ENCODE measurements at regions not wholly inside any gene's neighbourhood (a gene's known extent, or its start where the extent isn't known, plus 50 kb on each side); places are given as distances from the start of the nearest gene placed in this dataset.
A peak's percentile ranks its signal among the peaks of the same experiment; 100 is the strongest.

DNA sequence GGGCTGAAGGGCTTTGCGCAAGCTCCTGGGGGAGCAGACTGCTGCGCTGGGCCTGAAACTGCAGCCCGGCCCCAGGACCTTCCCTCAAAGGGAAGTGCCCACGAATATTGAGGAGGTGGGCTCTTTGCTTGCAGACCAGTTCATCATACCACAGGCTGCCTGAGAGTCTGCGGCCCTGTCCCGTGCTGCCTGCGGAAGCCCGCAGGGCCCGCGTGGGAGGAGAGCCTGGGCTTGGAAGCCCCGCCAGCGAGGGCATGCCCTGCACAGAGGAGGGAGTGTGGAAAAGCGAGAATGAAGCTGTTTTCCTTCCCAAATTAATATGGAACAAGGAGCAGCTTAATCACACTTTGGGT lies 83.6 kb upstream of the MKI67 start:
- H3K27me3 Mint-ChIP-seq = no peaks in the 10 kb centered on the region
- POLR2A ChIA-PET = no interaction called here
- peaks cover 8% of the 10 kb centered on the region for H3K4me1 Mint-ChIP-seq
- CTCF ChIA-PET = interaction anchor here (0.5 to 4.1 kb wide), 6 partner anchors 9 to 1848 kb away, joined by 3 to 30 read pairs (median 6); no protein-coding TSS in a partner anchor
- ATAC-seq (peak; percentile 4), DNase-seq (no peak)
- no peak overlapping the region for H3K27ac Mint-ChIP-seq
- intact Hi-C loops (cut with DNase I, micrococcal nuclease) = loop anchor here (1.0 to 5.0 kb wide), 5 partner anchors 29 to 1257 kb away; partner anchors contain the start of genes MKI67 (in 2 of the 2) and MGMT (in 1 of the 2)
- no peaks in the 10 kb centered on the region for H3K36me3 Mint-ChIP-seq (ENCODE audit: low read depth)
- H3K4me3 Mint-ChIP-seq = peak overlapping the region; percentile 68
- H3K9me3 Mint-ChIP-seq (ENCODE audit: low read depth) = no peaks in the 10 kb centered on the region

- CTCF ChIA-PET = interaction anchor here (0.5 to 4.1 kb wide), 8 partner anchors 8 to 1847 kb away, joined by 3 to 30 read pairs (median 4); no protein-coding TSS in a partner anchor
- POLR2A ChIA-PET = no interaction called here
These were observed 84.2 kb upstream of the MKI67 start for GRCh38 chr10:128210215-128211063.

DNA sequence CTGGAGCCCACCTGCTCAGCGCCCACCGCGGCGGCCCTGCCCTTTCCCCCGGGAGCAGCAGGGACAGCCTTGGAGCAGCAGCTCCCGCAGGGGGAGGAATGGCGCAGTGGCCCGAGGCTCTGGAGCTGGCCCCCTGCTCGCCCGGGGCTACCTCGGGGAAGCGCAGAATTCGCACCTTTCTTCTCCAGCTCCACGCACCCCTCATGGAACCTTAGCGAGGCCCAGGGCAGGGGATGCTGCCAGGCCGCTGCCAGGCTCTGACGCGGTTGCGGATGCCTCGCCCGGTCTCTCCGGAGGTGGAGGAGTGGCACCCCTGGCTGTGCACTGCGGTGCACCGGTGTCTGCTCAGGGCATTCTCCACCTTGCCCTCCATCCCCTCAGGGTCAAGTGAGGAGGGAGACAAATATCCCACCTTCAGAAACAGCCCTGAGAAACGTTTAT lies 84.9 kb upstream of the MKI67 start:
- H3K4me1 Mint-ChIP-seq = peaks cover 8% of the 10 kb centered on the region
- peak overlapping the region; percentile 65 for H3K4me3 Mint-ChIP-seq
- DNase-seq (no peak), ATAC-seq (no peak)
- intact Hi-C loops (cut with DNase I, micrococcal nuclease) = loop anchor here (2.0 to 5.0 kb wide), 3 partner anchors 84 to 1256 kb away; partner anchors contain the start of genes MGMT (in 1 of the 2) and MKI67 (in 1 of the 2)
- H3K27ac Mint-ChIP-seq = no peak overlapping the region
- ChIA-PET CTCF (interaction anchor here (0.6 to 4.1 kb wide), 12 partner anchors 9 to 368 kb away, joined by 3 to 30 read pairs (median 4); no protein-coding TSS in a partner anchor), POLR2A (no interaction called here)
- no peaks in the 10 kb centered on the region for H3K36me3 Mint-ChIP-seq (ENCODE audit: low read depth)
- no peaks in the 10 kb centered on the region for H3K9me3 Mint-ChIP-seq (ENCODE audit: low read depth)
- no peaks in the 10 kb centered on the region for H3K27me3 Mint-ChIP-seq

More at GRCh38 chr10:128210215-128211063, 84.2 kb upstream of the MKI67 start:
- Mint-ChIP-seq H3K4me3 (peak overlapping the region; percentile 68), H3K9me3 (ENCODE audit: low read depth) (no peaks in the 10 kb centered on the region), H3K27me3 (no peaks in the 10 kb centered on the region), H3K27ac (no peak overlapping the region), H3K36me3 (ENCODE audit: low read depth) (no peaks in the 10 kb centered on the region), H3K4me1 (peaks cover 8% of the 10 kb centered on the region)
- intact Hi-C loops (cut with DNase I, micrococcal nuclease) = loop anchor here (1.0 to 5.0 kb wide), 5 partner anchors 29 to 1257 kb away; partner anchors contain the start of genes MKI67 (in 2 of the 2) and MGMT (in 1 of the 2)
- ATAC-seq (peak; percentile 76), DNase-seq (peak; percentile 84)

GRCh38 chr10:128211953-128212727 lies 85.9 kb upstream of the MKI67 start:
- Mint-ChIP-seq H3K9me3 (ENCODE audit: low read depth) (no peaks in the 10 kb centered on the region), H3K27ac (peak overlapping the region; percentile 51), H3K36me3 (ENCODE audit: low read depth) (no peaks in the 10 kb centered on the region), H3K27me3 (no peaks in the 10 kb centered on the region), H3K4me1 (peaks cover 8% of the 10 kb centered on the region), H3K4me3 (peak overlapping the region; percentile 65)
- POLR2A ChIA-PET = no interaction called here
- ATAC-seq (peak; percentile 90), DNase-seq (peak; percentile 91)
- CTCF ChIA-PET = interaction anchor here (0.6 to 4.1 kb wide), 29 partner anchors 7 to 929 kb away, joined by 3 to 30 read pairs (median 3); no protein-coding TSS in a partner anchor
- intact Hi-C loops (cut with DNase I, micrococcal nuclease) = loop anchor here (1.0 to 5.0 kb wide), 5 partner anchors 62 to 1759 kb away; partner anchors contain the start of genes MGMT (in 1 of the 2) and MKI67 (in 1 of the 2)

DNA sequence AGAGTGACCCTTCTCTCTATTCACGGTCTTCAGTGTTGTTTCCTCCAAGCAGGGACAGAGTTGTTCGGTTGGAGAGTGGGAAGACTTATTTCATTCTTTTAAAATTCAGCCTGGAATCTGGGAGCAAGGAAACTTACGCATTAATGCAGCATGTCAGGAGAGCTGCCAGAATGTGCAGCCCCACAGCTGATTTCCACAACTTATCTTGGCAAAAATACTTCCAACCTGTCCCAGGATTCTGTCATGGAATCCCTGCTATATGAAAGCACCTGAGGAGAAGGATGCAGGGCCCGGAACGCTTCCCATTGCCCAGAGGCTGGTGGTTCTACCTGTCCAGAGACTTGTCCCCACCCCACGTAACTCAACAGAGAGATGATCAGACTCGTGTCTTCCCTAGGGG lies 86.9 kb upstream of the MKI67 start:
- no peak overlapping the region for H3K27ac Mint-ChIP-seq
- no peaks in the 10 kb centered on the region for H3K36me3 Mint-ChIP-seq (ENCODE audit: low read depth)
- DNase-seq = no peak
- CTCF ChIA-PET = interaction anchor here (0.6 to 4.1 kb wide), 3 partner anchors 32 to 930 kb away, joined by 3 to 30 read pairs (median 3); no protein-coding TSS in a partner anchor
- H3K4me1 Mint-ChIP-seq = peaks cover 8% of the 10 kb centered on the region
- intact Hi-C loops (cut with DNase I, micrococcal nuclease) = loop anchor here (5.0 kb wide), 2 partner anchors 86 to 1254 kb away; partner anchors contain the start of genes MGMT (in 1 of the 2) and MKI67 (in 1 of the 2)
- ATAC-seq = no peak
- H3K9me3 Mint-ChIP-seq (ENCODE audit: low read depth) = no peaks in the 10 kb centered on the region
- no peaks in the 10 kb centered on the region for H3K27me3 Mint-ChIP-seq
- H3K4me3 Mint-ChIP-seq = no peak overlapping the region
- POLR2A ChIA-PET = no interaction called here

DNA sequence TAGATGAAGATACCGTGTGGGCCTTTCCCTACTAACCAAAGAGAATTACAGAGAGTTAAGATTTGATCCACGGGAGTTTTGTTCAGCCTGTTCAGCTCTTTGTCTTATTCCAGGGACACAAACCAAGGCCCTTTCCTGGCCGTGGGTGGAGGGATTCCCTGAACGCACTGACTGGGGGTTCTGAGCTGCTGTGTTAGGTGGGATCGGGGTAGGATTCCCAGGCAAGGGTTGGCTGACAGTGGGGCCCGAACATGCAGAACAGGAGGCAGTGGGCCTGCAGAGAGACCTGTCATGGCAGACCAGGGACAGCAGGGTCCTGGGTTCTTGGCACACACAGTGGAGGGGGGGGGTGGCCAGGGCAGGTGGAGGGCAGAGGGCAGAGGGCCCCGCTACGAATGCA lies 89.5 kb upstream of the MKI67 start:
- POLR2A ChIA-PET = no interaction called here
- Mint-ChIP-seq H3K36me3 (ENCODE audit: low read depth) (no peaks in the 10 kb centered on the region), H3K27me3 (no peaks in the 10 kb centered on the region), H3K27ac (no peak overlapping the region), H3K9me3 (ENCODE audit: low read depth) (no peaks in the 10 kb centered on the region), H3K4me3 (no peak overlapping the region), H3K4me1 (peaks cover 4% of the 10 kb centered on the region)
- ATAC-seq (no peak), DNase-seq (no peak)
- CTCF ChIA-PET = interaction anchor here (0.6 kb wide), 2 partner anchors 37 to 56 kb away, joined by 3 read pairs; no protein-coding TSS in a partner anchor
- intact Hi-C loops (cut with DNase I, micrococcal nuclease) = no loop called here

DNA sequence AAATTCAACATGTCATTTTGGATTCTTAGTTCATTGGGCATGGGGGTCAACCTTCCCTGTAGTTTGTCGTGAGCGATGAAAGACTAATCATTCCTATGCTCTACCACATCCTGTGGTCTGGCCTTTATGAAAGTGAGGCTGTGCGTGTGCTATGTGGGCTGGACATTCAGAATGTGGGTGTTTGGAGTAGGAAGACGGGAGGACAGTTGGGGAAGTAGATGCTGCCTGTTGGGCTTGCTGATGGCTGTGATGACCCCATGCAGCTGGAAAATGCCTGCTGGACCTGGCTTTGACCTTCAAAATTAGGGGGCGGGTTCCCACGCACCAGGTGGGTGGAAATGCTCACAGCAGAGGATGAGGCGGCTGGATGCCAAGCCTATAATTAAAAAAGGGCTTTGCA lies 90.9 kb upstream of the MKI67 start:
- ChIA-PET CTCF (interaction anchor here (1.4 kb wide), 1 partner anchor 39 kb away, joined by 5 read pairs; no protein-coding TSS in a partner anchor), POLR2A (no interaction called here)
- intact Hi-C loops (cut with DNase I, micrococcal nuclease) = no loop called here
- no peak for DNase-seq
- no peak for ATAC-seq
- Mint-ChIP-seq H3K9me3 (ENCODE audit: low read depth) (no peaks in the 10 kb centered on the region), H3K4me3 (no peak overlapping the region), H3K27ac (no peak overlapping the region), H3K4me1 (peaks cover 9% of the 10 kb centered on the region), H3K27me3 (peaks cover 3% of the 10 kb centered on the region), H3K36me3 (ENCODE audit: low read depth) (no peaks in the 10 kb centered on the region)

- intact Hi-C loops (cut with DNase I, micrococcal nuclease) = no loop called here
- Mint-ChIP-seq H3K9me3 (ENCODE audit: low read depth) (no peaks in the 10 kb centered on the region), H3K27ac (no peak overlapping the region), H3K4me3 (no peak overlapping the region), H3K27me3 (peaks cover 3% of the 10 kb centered on the region), H3K4me1 (peaks cover 9% of the 10 kb centered on the region), H3K36me3 (ENCODE audit: low read depth) (no peaks in the 10 kb centered on the region)
- ATAC-seq (no peak), DNase-seq (no peak)
- ChIA-PET POLR2A (no interaction called here), CTCF (interaction anchor here (1.4 to 1.8 kb wide), 2 partner anchors 8 to 40 kb away, joined by 5 to 7 read pairs; no protein-coding TSS in a partner anchor)
These were observed 91.9 kb upstream of the MKI67 start for GRCh38 chr10:128218161-128218560.

DNA sequence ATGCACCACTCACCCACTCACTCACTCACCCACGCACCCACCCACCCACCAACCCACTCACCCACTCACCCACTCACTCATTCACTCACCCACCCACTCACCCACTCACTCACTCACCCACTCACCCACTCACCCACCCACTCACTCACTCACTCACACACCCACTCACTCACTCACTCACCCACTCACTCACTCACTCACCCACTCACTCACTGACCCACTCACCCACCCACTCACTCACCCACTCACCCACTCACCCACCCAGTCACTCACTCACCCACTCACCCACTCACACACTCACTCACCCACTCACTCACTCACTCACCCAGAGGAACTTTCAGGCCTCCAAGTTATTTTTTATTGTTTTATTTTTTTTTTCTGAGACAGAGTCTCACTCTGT lies 93.1 kb upstream of the MKI67 start:
- Mint-ChIP-seq H3K4me1 (peaks cover 9% of the 10 kb centered on the region), H3K36me3 (ENCODE audit: low read depth) (no peaks in the 10 kb centered on the region), H3K9me3 (ENCODE audit: low read depth) (no peaks in the 10 kb centered on the region), H3K27ac (no peak overlapping the region), H3K27me3 (peaks cover 3% of the 10 kb centered on the region), H3K4me3 (no peak overlapping the region)
- intact Hi-C loops (cut with DNase I, micrococcal nuclease) = no loop called here
- ChIA-PET POLR2A (no interaction called here), CTCF (interaction anchor here (1.1 to 1.8 kb wide), 2 partner anchors 8 to 10 kb away, joined by 3 to 7 read pairs; no protein-coding TSS in a partner anchor)
- DNase-seq = no peak
- ATAC-seq = no peak

DNA sequence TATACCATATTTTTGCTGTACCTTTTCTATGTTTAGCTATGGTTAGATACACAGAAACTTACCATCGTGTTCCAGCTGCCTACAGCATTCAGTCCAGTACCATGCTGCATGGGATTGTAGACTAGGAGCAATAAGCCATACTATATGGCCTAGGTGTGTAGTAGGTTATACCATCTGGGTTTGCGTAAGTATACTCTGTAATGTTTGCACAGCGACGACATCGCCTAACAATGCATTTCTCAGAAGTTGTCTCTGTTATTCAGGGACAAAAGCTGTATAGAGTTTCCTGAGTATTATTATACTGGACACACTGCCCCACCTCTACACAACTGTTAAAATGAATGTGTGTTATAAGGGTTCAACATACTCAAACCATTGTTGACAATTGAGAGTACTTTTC lies 93.8 kb upstream of the MKI67 start:
- ChIA-PET POLR2A (no interaction called here), CTCF (interaction anchor here (0.8 to 1.1 kb wide), 2 partner anchors 9 to 151 kb away, joined by 3 read pairs; no protein-coding TSS in a partner anchor)
- H3K27ac Mint-ChIP-seq = no peak overlapping the region
- DNase-seq (no peak), ATAC-seq (no peak)
- peaks cover 3% of the 10 kb centered on the region for H3K27me3 Mint-ChIP-seq
- no peaks in the 10 kb centered on the region for H3K36me3 Mint-ChIP-seq (ENCODE audit: low read depth)
- no peaks in the 10 kb centered on the region for H3K9me3 Mint-ChIP-seq (ENCODE audit: low read depth)
- H3K4me3 Mint-ChIP-seq = no peak overlapping the region
- peaks cover 9% of the 10 kb centered on the region for H3K4me1 Mint-ChIP-seq
- intact Hi-C loops (cut with DNase I, micrococcal nuclease) = no loop called here

DNA sequence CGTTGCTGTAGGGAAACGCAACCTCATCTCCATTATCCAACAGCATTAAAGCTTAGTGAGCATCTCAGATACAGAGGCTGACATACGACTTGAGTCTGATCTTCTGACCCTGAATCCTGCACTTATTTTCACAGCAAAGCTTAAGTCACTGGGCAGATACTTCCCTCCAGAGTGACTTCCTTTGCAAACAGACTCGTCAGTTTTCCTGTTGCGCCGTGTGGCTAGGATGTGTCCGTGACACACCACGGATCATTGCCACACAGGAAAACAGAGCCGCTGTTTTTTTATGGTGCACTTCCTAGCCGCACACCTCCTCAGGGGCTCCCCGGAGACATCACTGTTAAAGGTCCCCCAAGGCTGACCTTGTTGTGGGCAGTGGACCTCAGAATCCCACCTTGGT lies 94.9 kb upstream of the MKI67 start:
- intact Hi-C loops (cut with DNase I, micrococcal nuclease) = no loop called here
- H3K9me3 Mint-ChIP-seq (ENCODE audit: low read depth) = no peaks in the 10 kb centered on the region
- no peak for DNase-seq
- no peak overlapping the region for H3K4me3 Mint-ChIP-seq
- CTCF ChIA-PET = no interaction called here
- peaks cover 6% of the 10 kb centered on the region for H3K27me3 Mint-ChIP-seq
- POLR2A ChIA-PET = no interaction called here
- H3K4me1 Mint-ChIP-seq = peaks cover 9% of the 10 kb centered on the region
- no peak overlapping the region for H3K27ac Mint-ChIP-seq
- ATAC-seq = no peak
- H3K36me3 Mint-ChIP-seq (ENCODE audit: low read depth) = no peaks in the 10 kb centered on the region

Data from activated CD4-positive, alpha-beta T cell treated with anti-CD3 and anti-CD28 coated beads for 36 hours (primary cell).